ENCODE measurements at regions not wholly inside any gene's neighbourhood (a gene's known extent, or its start where the extent isn't known, plus 50 kb on each side); places are given as distances from the start of the nearest gene placed in this dataset.

- intact Hi-C loops (cut with micrococcal nuclease; ENCODE audit: unreplicated experiment): no loop called here
- Histone ChIP-seq H3K9me3 (no peaks in the 10 kb centered on the region), H3K36me3 (ENCODE audit: control insufficient read depth, insufficient read depth, low read length) (no peaks in the 10 kb centered on the region), H3K27me3 (replicated peaks; ENCODE audit: control insufficient read depth, insufficient read depth, low read length) (no peaks in the 10 kb centered on the region), H3K4me1 (no peaks in the 10 kb centered on the region), H3K4me3 (ENCODE audit: low read depth, low read length) (no peak overlapping the region)
- TF ChIP-seq CTCF (IDR thresholded peaks at IDR 0.05; ENCODE audit: insufficient read depth in 1 of 2, low read depth in 1 of 2, low read length in 1 of 2, severe bottlenecking in 1 of 2, unreplicated experiment in 1 of 2): no peak
- H3K27me3 Mint-ChIP-seq (ENCODE audit: insufficient read depth, unreplicated experiment): no peaks in the 10 kb centered on the region
- no TSS peak for BruUV-seq (replicated peaks)
- no peaks in the 10 kb centered on the region for H3K9me3 Mint-ChIP-seq (ENCODE audit: unreplicated experiment)
- H3K36me3 Mint-ChIP-seq (ENCODE audit: insufficient read depth, unreplicated experiment): no peaks in the 10 kb centered on the region
- ChIA-PET CTCF (no interaction called here), POLR2A (no interaction called here)
- no peak overlapping the region for H3K27ac Mint-ChIP-seq (ENCODE audit: unreplicated experiment)
- DNase-seq: no peak
- no peaks in the 10 kb centered on the region for H3K4me1 Mint-ChIP-seq (ENCODE audit: low read depth, unreplicated experiment)
- no peak overlapping the region for H3K4me3 Mint-ChIP-seq (ENCODE audit: unreplicated experiment)
These were observed 330.8 kb downstream of the NPHP4 start for GRCh38 chr1:5661196-5662085.

- CTCF ChIA-PET: no interaction called here
- no peaks in the 10 kb centered on the region for H3K4me1 Mint-ChIP-seq (ENCODE audit: low read depth, unreplicated experiment)
- no peak overlapping the region for H3K4me3 ChIP-seq (ENCODE audit: low read depth, low read length)
- no peaks in the 10 kb centered on the region for H3K9me3 Mint-ChIP-seq (ENCODE audit: unreplicated experiment)
- H3K27ac Mint-ChIP-seq (ENCODE audit: unreplicated experiment): no peak overlapping the region
- no TSS peak for BruUV-seq (replicated peaks)
- H3K27me3 Mint-ChIP-seq (ENCODE audit: insufficient read depth, unreplicated experiment): no peaks in the 10 kb centered on the region
- TF ChIP-seq CTCF (IDR thresholded peaks at IDR 0.05; ENCODE audit: insufficient read depth in 1 of 2, low read depth in 1 of 2, low read length in 1 of 2, severe bottlenecking in 1 of 2, unreplicated experiment in 1 of 2): no peak
- H3K9me3 ChIP-seq: no peaks in the 10 kb centered on the region
- POLR2A ChIA-PET: no interaction called here
- H3K4me1 ChIP-seq: no peaks in the 10 kb centered on the region
- no peak for DNase-seq
- H3K4me3 Mint-ChIP-seq (ENCODE audit: unreplicated experiment): no peak overlapping the region
- no peaks in the 10 kb centered on the region for H3K27me3 ChIP-seq (replicated peaks; ENCODE audit: control insufficient read depth, insufficient read depth, low read length)
- no peaks in the 10 kb centered on the region for H3K36me3 Mint-ChIP-seq (ENCODE audit: insufficient read depth, unreplicated experiment)
- H3K36me3 ChIP-seq (ENCODE audit: control insufficient read depth, insufficient read depth, low read length): no peaks in the 10 kb centered on the region
- intact Hi-C loops (cut with micrococcal nuclease; ENCODE audit: unreplicated experiment): no loop called here
These were observed 331.9 kb downstream of the NPHP4 start for GRCh38 chr1:5660141-5660935.

GRCh38 chr1:5659606-5660005 is 332.6 kb downstream of the NPHP4 start:
- Mint-ChIP-seq H3K4me3 (ENCODE audit: unreplicated experiment) (no peak overlapping the region), H3K36me3 (ENCODE audit: insufficient read depth, unreplicated experiment) (no peaks in the 10 kb centered on the region), H3K9me3 (ENCODE audit: unreplicated experiment) (no peaks in the 10 kb centered on the region), H3K27me3 (ENCODE audit: insufficient read depth, unreplicated experiment) (no peaks in the 10 kb centered on the region), H3K4me1 (ENCODE audit: low read depth, unreplicated experiment) (no peaks in the 10 kb centered on the region), H3K27ac (ENCODE audit: unreplicated experiment) (no peak overlapping the region)
- intact Hi-C loops (cut with micrococcal nuclease; ENCODE audit: unreplicated experiment): no loop called here
- Histone ChIP-seq H3K27me3 (replicated peaks; ENCODE audit: control insufficient read depth, insufficient read depth, low read length) (no peaks in the 10 kb centered on the region), H3K4me3 (ENCODE audit: low read depth, low read length) (no peak overlapping the region), H3K9me3 (no peaks in the 10 kb centered on the region), H3K4me1 (no peaks in the 10 kb centered on the region), H3K36me3 (ENCODE audit: control insufficient read depth, insufficient read depth, low read length) (no peaks in the 10 kb centered on the region)
- ChIA-PET POLR2A (no interaction called here), CTCF (no interaction called here)
- BruUV-seq (replicated peaks): no TSS peak
- DNase-seq: no peak
- no peak for TF ChIP-seq CTCF (IDR thresholded peaks at IDR 0.05; ENCODE audit: insufficient read depth in 1 of 2, low read depth in 1 of 2, low read length in 1 of 2, severe bottlenecking in 1 of 2, unreplicated experiment in 1 of 2)

Data from Caco-2 (cell line).